HG02885 (cell line): ENCODE measurements at regions not wholly inside any gene's neighbourhood (a gene's known extent, or its start where the extent isn't known, plus 50 kb on each side); places are given as distances from the start of the nearest gene placed in this dataset.
"Not testable (repeated sequence)": the region's sequence is repeated elsewhere in the genome, so short reads cannot be mapped to it uniquely, and the experiment has no call there.

Experiments
- ATAC-seq: cut with Tn5 transposase; IDR thresholded peaks from one replicate; pipeline ENCODE4 v1.9.1; 2021; ENCODE audit warnings: mild to moderate bottlenecking; ENCODE audit not compliant: unreplicated experiment, poor library complexity

DNA sequence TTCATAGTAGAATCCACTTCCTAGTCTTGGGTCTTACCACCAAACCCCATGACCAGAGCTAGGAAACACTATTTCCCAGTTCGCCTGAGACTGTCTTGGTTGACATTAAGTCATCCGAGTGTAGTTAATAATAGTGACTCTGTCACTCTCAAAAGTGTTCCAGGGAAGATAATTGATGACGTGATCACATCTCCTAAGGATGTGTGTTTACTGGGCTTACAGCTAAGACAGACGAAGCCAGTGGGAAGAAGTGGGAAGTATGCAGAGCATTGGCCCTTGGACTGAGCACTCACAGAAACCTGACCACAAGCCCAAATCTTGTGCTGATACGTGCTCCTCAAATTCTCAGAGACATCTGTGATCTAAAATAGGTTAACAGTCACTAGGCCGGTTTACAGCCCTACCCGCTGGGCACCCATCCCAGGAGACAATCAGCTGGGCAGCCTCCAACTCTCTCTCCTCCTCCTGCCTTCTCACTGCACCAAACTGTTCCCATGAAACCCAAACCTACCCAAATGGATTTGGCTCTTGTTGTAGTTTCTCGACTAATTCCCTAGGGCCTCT is 316.6 kb downstream of the TLE1 start:
- ATAC-seq: no peak

GRCh38 chr9:81371824-81372223 is 317.5 kb downstream of the TLE1 start:
- ATAC-seq: no peak

GRCh38 chr9:81370650-81371049 is 318.7 kb downstream of the TLE1 start:
- ATAC-seq: no peak

DNA sequence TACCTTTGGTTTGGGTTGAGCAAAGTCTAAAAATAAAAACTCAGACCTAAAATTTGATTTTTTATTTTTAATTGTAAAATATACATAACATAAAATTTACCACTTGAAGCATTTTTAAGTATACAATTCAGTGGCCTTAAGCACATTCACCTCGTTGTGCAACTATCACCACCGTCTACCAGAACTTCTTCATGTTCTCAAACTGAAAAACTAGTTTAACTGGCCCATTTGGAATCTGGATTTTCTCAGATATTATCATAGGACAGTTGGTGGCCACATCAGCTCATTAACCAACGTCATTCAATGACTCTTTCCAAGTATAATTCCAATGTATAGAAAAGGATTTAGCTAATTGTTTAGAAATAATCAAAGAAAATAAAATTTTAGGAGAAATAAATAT is 319.3 kb downstream of the TLE1 start:
- no peak for ATAC-seq

DNA sequence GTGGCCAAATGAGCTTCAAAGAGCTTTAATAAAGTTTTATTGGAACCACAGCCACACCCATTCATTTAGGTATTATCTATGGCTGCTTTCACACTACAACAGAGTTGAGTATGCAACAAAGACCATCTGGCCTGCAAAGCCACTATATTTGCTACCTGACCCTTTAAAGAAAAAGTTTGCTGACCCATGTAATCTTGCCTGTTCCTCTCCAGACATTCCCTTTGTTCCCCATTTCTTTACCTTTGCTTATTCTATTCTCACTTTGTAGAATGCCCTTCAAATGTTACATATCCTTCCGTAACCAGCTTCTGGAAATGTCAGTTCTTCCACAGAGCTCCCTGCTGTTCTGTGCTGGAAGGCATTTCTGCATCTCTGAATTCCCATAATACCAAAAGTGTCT is 320.2 kb downstream of the TLE1 start:
- no peak for ATAC-seq

- ATAC-seq: no peak
Observed at GRCh38 chr9:81363916-81364480, 325.3 kb downstream of the TLE1 start.

- ATAC-seq: no peak
Observed at GRCh38 chr9:81361296-81361695, 328.1 kb downstream of the TLE1 start.

- no peak for ATAC-seq
Observed at GRCh38 chr9:81351166-81351565, 338.2 kb downstream of the TLE1 start.

- no peak for ATAC-seq
Observed at GRCh38 chr9:81344366-81344765, 345.0 kb downstream of the TLE1 start.

GRCh38 chr9:81335879-81336421 is 353.4 kb downstream of the TLE1 start:
- no peak for ATAC-seq

GRCh38 chr9:81321551-81321950 is 367.8 kb downstream of the TLE1 start:
- no peak for ATAC-seq

DNA sequence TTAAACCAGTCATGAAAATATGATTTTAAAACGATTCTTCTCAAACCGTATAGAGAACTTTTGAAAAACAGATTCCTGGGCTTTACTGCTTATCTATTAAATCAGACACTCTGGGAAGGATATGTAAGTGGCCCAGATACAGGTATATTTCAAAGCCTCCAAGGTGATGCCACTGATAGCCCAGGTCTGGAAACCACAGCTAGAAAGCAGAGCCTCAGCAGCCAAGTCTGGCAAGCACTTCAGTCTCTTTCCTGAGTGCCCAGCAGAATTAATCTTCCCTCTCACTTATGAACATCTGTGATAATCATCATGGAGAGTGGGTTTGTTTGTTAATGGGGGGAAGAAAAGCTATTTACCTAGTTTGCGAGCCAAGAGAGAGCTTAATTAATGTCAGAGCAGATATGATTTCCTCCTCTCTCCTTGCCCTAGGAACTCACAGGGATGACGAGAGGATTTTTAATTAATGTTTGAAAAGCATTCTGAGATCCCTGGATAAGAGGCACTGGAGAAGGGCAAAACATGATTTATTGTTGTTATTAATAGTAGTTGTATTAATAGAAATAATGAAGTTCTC is 368.4 kb downstream of the TLE1 start:
- ATAC-seq: no peak

DNA sequence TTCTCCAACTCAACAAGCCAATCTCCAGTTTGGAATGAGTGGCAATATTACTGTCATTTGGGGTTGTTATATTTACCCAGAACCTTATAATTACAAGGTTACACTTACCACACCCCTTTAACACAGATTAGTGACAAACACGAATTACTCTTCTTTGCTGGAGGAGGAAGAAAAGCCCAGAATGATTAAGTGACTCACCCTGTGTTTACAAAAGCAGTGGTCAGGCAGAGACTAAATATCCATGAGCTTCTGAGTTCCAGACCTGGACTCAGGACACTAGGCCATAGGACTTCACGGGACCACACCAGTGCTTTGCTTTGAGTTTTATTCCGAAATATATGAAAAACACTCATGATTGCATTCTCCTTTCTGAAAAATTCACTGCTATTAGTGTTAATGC is 370.8 kb downstream of the TLE1 start:
- no peak for ATAC-seq

GRCh38 chr9:81317939-81318338 is 371.4 kb downstream of the TLE1 start:
- ATAC-seq: no peak

DNA sequence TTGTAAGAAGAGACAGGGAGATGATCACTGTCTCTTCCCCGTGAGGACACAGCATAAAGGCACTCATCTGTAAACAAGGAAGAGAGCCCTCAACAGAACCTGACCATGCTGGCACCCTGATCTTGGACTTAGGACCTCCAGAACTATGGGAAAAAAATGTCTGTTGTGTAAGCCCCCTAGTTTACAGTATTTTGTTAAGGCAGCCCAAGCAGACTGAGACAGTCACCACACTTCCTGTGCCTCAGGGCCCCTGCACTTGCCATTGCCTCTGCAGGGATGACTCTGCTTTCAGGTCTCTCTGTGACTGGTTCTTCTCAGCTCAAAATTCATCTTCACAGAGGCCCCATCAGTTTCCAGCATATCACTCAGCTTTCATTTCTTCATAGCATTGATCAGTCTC is 372.1 kb downstream of the TLE1 start:
- ATAC-seq: no peak

DNA sequence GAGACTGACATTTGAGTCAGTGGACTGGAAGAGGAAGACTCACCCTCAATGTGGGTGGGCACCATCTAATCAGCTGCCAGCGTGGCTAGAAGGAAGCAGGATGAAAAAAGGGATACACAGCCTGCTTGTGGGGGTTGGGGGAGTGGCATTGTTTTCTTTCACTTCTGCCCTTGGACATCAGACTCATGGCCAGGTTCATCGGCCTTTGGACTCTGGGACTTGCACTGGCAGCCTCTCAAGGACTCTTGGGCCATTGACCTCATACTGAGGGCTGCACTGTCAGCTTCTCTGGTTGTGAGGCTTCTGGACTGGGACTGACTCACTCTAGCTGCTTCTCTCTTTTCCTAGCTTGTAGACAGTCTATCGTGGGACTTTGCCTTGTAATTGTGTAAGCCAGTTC is 374.9 kb downstream of the TLE1 start:
- no peak for ATAC-seq

DNA sequence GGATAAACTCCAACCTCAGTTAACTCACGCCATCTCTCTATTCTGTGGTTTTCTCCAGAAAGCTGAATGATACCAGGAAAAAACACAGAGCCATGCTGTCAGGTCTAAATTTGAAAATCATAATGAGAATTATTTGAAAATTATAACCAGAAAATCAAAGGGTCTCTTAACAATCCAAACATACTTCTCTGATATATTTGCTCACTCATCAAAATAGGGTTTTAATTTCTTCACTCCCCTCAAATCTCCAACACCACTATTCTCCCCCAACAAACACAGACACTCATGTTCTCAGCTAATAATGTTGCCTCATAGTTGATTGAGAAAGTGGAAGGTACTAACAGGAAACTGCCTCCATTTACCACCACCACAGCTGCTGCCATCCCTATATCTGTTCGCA is 375.5 kb downstream of the TLE1 start:
- no peak for ATAC-seq

GRCh38 chr9:81312346-81312745 is 377.0 kb downstream of the TLE1 start:
- ATAC-seq: no peak

DNA sequence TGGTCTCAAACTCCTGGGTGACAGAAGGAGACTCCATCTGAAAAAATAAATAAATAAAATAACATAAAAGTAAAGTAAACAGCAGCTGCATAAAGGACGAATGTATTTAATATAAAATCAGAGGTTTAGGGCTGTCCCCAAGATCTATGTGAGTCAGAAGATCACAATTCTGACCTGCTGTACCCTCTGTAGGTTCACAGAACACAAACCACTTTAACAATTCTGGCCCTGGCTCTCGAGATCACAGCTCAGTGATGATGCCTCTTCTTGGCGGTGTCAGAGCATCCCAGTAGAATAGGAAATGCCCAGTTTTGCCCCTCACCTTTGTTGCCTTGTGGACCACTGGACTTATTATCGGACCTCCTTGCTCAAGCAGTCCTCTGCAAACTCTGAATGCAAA is 380.9 kb downstream of the TLE1 start:
- ATAC-seq: no peak

DNA sequence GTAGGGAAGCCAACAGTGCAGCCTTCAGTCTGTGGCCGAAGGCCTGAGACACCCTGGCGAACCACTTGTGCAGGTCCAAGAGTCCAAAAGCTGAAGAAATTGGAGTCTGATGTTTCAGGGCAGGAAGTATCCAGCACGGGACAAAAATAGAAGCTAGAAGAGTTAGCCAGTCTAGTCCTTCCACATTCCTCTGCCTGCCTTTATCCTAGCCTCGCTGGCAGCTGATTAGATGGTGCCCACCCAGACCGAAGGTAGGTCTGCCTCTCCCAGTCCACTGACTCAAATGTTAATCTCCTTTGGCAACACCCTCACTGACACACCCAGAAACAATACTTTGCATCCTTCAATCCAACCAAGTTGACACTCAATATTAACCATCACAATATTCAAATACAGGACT is 381.6 kb downstream of the TLE1 start:
- ATAC-seq: not testable (repeated sequence)

GRCh38 chr9:81305561-81306182 is 383.7 kb downstream of the TLE1 start:
- ATAC-seq: no peak

- no peak for ATAC-seq
Observed at GRCh38 chr9:81303658-81304057, 385.7 kb downstream of the TLE1 start.
